GM21515 (cell line): ENCODE measurements at regions not wholly inside any gene's neighbourhood (a gene's known extent, or its start where the extent isn't known, plus 50 kb on each side); places are given as distances from the start of the nearest gene placed in this dataset.
A peak's percentile ranks its signal among the peaks of the same experiment; 100 is the strongest.
"Not testable (repeated sequence)": the region's sequence is repeated elsewhere in the genome, so short reads cannot be mapped to it uniquely, and the experiment has no call there.

Experiments used
- ATAC-seq: cut with Tn5 transposase; IDR thresholded peaks from one replicate; pipeline ENCODE4 v1.9.1; 2021; ENCODE audit not compliant: unreplicated experiment

DNA sequence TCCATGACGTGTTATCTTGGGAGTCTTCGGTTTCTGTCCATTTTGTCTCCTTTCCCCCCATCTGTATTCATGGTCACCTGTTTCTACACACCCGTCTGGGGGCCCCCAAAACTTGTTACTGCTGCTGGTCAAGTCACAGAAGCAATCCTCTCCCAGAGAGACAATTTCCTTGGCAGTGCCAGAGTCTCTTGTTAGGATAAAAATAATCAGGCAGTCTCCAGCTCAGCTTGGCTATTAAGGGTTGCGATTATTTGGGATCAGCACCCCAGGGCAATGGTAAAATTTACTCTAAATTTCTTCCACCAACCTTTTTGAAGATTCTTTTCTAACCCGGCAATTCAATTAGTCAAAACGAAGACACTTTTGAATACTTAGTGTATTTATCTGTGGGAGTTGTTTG, 229.1 kb upstream of the JARID2 start:
- no peak for ATAC-seq

DNA sequence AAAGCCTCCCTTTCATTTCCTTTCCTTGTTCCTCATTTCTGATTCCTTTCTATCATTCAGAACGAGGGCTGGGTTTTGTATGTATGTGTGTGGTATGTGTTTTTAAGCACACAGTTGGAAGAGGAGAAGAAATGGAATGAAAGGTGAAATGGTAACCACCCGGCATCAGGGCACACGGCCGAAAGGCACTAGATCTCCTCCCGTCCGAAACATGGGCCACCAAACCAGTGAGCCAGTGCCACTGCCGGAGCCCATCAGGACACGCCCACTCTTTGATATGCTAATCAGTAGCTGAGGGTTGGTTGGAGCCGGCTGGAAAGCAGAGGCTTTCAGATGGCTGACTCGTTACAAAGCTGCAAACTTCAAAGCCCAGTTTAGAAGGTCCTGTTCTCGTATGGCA, 228.6 kb upstream of the JARID2 start:
- ATAC-seq: no peak

GRCh38 chr6:15017803-15018202, 228.1 kb upstream of the JARID2 start:
- ATAC-seq: no peak

- ATAC-seq: no peak
These were observed 225.6 kb upstream of the JARID2 start for GRCh38 chr6:15020119-15020770.

DNA sequence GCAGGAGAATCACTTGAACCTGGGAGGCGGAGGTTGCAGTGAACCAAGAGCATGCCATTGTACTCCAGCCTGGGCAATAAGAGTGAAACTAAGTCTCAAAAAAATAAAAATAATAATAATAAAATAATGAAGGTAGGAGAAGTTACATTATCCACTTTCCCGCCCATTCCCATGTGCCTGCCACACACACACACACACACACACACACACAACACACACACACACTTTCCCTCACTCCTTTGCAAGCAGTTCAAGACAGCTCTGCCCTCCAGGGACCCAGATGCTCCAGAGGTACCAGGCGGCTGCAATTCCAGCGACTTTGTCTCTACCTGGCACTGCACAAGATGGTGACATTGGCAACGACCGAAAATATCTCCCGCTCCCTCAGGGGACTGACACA, 224.8 kb upstream of the JARID2 start:
- ATAC-seq: no peak

GRCh38 chr6:15023018-15023417, 222.9 kb upstream of the JARID2 start:
- ATAC-seq: not testable (repeated sequence)

- peak; percentile 85 for ATAC-seq
These were observed 222.4 kb upstream of the JARID2 start for GRCh38 chr6:15023448-15023847.

- ATAC-seq: no peak
These were observed 220.4 kb upstream of the JARID2 start for GRCh38 chr6:15025446-15025845.

DNA sequence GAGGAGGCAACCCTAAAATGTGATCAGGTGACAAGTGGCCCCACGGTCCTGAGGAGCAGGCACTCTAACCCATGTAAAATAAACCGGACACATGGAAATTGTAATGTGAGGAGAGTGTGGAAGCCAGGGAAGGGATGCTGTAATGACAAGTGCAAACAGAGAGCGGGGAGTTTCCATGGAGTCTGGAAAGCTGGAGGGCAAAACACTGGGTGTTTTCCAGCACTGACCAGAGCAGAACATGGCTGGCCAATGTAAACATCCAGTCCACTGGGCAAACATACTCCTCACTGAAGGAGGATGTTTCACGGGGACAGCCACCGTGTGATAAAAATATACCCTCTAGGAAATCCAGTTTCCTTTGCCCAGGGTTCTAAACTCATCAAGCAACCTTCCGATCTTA, 219.0 kb upstream of the JARID2 start:
- no peak for ATAC-seq

GRCh38 chr6:15027472-15027871, 218.4 kb upstream of the JARID2 start:
- no peak for ATAC-seq

DNA sequence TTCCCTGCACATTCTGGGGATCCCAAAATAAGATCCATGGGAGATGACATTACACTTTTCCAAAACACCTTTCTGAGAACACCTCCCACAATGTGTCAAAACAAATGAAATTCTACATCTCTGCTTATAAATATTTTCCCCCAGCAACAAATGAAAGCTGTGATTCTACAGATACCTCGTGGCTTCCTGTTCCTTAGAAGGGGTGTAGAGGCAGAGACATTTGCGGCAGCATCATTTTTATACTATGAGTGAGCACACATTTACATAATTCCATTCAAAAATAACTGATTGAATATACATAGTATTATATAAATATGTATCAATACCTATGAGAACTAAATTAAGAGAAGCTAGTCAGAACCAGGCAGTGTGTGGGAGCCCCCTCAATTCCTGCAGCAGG, 213.9 kb upstream of the JARID2 start:
- no peak for ATAC-seq

GRCh38 chr6:15033850-15034203, 212.0 kb upstream of the JARID2 start:
- no peak for ATAC-seq

DNA sequence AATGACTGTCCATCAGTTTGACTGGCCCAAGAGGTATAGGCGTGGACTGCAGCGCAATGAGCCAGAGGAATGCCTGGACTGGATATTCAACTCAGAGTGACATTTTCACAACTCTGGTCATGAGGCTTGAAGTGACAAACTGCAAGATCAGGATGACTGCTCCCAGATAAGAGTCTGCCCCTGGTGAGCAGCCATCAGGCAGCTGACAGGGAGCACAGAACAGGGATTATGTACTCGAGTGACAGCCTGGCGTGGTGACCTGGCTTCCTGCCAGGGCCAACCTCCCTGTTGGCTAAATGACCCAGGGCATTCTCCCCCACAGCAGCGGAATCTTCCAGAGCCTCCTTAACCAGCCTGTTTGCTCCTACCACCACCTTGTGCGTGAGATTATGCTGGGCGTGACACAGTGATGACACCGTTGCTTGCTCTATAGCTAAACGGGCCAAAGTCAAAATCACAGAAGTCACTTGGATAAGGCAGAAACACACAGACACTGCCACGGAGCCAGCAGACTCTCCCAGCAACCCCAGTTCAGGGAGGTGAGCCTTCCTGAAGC, 209.1 kb upstream of the JARID2 start:
- ATAC-seq: no peak

DNA sequence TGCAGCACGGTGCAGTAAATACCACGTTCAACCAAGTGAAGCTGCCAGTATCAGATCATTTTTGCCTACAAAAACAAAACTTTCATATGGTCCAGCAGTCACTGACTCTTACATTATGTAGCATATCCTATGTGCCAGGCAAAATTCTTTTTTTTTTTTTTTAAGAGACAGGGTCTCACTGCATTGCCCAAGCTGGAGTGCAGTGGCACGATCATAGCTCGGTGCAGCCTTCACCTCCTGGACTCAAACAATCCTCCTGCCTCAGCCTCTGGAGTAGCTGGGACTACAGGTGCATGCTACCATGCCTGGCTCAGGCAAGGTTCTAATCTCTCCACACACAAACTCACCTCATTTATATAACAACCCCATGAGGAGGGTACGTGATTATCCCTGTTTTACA, 208.6 kb upstream of the JARID2 start:
- ATAC-seq: no peak

- no peak for ATAC-seq
These were observed 207.7 kb upstream of the JARID2 start for GRCh38 chr6:15038013-15038791.

- no peak for ATAC-seq
These were observed 206.7 kb upstream of the JARID2 start for GRCh38 chr6:15039136-15039535.

GRCh38 chr6:15042938-15043337, 202.9 kb upstream of the JARID2 start:
- no peak for ATAC-seq

- no peak for ATAC-seq
These were observed 201.6 kb upstream of the JARID2 start for GRCh38 chr6:15044146-15044882.

- ATAC-seq: no peak
These were observed 200.9 kb upstream of the JARID2 start for GRCh38 chr6:15044948-15045347.

GRCh38 chr6:15046751-15047150, 199.1 kb upstream of the JARID2 start:
- no peak for ATAC-seq

- ATAC-seq: no peak
These were observed 197.5 kb upstream of the JARID2 start for GRCh38 chr6:15048367-15048766.
